Left renal pelvis (tissue), 4 donors: ENCODE measurements at regions not wholly inside any gene's neighbourhood (a gene's known extent, or its start where the extent isn't known, plus 50 kb on each side); places are given as distances from the start of the nearest gene placed in this dataset.
"Not testable (repeated sequence)": the region's sequence is repeated elsewhere in the genome, so short reads cannot be mapped to it uniquely, and the experiment has no call there.

Experiments
- DNase-seq, 4 donors: peaks; one replicate each; pipeline ENCODE4 v3.0.0-alpha.2; 2013; ENCODE audit warnings: low read depth in 4 of 4, low spot score in 3 of 4

DNA sequence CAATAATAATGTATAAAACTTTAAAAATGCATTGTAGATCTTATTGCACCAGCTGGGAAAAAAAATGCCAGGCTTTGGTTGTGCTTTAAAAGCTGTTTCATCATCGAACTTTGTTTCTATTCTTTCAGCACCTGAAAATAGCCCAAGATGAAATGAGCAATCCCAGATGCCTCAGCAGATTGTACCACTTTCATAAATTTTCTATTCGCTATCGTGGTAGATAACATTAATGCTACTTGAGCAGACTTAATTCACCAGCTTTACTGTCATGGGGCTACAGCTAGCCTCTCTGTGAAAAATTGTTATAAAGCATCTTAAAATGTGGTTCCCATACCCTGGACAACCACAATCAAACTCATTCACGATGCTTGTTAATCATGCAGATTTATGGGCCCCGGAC lies 599.6 kb upstream of the HS3ST1 start:
- no peak for DNase-seq

- no peak for DNase-seq
Measured at GRCh38 chr4:12022409-12022808, 593.7 kb upstream of the HS3ST1 start.

DNA sequence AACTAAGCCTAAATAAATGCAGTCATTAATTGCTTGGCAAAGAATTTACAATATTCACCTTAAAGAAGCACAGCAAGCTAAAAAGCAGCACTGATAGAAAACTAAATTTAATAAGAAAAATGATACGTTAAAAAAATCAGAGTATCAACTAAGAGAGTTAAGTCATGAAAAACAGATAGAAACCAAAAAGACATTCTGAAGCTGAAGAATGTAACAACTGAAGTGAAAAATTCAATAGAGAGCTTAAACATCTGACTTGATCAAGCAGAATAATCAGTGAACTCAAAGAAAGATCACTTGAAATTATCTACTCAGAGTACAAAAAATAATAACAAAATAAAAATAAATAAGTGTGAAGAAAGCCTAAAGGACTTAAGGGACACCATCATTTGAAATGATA lies 588.0 kb upstream of the HS3ST1 start:
- no peak for DNase-seq

DNA sequence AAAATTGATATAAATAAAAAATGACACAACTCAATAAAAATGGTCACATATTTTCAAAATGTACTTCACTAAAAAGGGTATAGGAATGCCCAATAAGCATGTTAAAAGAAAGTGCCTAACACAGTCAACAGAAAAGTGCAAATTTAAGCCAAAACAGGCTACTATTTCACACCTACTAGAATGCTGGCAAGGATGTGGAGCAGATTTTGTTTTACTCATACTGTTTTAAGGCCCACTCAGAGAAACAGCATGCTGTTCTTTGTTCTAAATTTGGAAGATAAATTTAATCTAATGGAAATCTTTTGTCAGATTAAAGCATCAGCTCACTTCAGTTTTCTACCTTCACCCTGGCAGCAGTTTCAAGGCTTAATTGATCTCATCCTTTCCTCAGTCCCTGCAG lies 576.8 kb upstream of the HS3ST1 start:
- no peak for DNase-seq

DNA sequence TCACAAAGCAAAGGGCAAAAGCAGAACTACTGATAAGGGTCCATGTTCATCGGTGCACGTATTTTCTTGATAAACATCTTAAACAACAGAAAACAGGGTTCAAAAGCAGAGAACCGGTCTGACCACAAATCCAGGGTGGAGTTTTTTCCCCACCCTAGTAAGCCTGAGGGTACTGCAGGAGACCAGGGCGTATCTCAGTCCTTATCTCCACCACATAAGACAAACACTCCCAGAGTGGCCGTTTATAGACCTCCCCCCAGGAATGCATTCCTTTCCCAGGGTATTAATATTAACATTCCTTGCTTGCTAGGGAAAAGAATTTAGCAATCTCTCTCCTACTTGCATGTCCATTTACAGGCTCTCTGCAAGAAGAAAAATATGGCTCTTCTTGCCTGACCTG lies 567.9 kb upstream of the HS3ST1 start:
- DNase-seq = not testable (repeated sequence)

GRCh38 chr4:11976726-11977263 lies 548.1 kb upstream of the HS3ST1 start:
- DNase-seq = no peak

GRCh38 chr4:11973270-11973669 lies 544.6 kb upstream of the HS3ST1 start:
- no peak for DNase-seq

DNA sequence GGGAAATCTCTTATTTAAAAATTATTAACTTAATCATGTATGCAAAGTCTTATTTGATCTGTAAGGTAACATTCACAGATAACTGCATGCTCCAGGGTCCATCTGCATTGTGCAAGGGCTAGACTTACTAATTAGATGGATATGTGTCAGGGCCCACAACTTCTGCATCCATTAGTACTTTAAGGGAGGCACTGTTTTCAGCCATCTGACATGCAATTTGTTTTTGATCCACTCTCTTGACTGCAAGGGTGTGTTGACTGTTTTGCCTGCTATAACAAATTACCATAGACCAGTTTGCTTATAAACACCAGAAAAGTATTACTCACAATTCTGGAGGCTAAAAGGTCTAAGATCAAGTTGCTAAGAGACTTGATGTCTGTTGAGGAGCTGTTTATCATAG lies 542.1 kb upstream of the HS3ST1 start:
- DNase-seq = no peak

DNA sequence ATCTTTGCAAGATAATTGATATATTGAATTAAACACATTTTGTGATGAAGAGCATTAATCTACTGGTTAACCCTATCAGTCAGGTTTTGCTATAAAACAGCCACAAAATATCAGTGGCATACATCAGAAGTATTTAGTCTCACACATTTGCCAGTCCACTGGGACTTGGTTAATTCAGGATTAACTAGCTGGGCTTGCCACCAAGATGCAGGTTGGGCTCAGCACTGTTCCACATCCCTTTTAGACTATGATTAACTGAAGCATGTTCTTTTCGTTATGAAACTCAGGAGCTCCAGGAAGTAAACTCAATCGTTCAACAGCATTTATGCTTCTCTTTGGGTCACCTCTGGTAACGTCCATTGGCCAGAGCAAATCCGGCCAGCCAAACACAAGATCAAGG lies 538.1 kb upstream of the HS3ST1 start:
- no peak for DNase-seq

GRCh38 chr4:11954093-11954492 lies 525.4 kb upstream of the HS3ST1 start:
- no peak for DNase-seq

- DNase-seq = no peak
Measured at GRCh38 chr4:11949355-11949754, 520.7 kb upstream of the HS3ST1 start.

DNA sequence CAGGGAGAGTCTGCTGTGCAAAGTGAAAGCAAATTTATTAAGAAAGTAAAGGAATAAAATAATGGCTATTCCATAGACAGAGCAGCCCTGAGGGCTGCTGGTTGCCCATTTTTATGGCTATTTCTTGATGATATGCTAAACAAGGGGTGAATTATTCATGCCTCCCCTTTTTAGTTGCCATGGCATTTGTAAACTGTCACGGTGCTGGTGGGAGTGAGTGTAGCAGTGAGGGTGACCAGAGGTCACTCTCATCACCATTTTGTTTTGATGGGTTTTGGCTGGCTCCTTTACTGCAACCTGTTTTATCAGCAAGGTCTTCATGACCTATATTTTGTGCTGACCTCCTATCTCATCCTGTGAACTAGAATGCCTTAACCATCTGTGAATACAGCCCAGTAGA lies 518.9 kb upstream of the HS3ST1 start:
- DNase-seq = not testable (repeated sequence)

DNA sequence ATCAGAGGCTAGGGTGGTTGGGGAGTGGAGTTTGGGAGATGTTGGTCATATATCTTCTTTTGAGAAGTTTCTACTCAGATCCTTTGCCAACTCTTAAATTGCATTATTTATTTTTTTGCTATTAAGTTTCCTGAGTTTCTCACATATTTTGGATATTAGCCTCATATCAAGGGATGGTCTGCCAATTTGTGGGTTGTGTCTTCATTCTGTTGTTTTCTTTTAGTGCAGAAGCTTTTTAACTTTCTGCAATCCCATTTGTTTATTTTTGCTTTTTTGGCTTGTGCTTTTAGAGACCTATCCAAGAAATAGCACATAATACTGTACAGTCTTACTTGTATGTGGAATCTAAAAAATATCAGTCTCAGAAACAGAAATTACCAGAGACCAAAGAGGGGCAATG lies 509.2 kb upstream of the HS3ST1 start:
- no peak for DNase-seq

GRCh38 chr4:11931266-11931820 lies 502.6 kb upstream of the HS3ST1 start:
- DNase-seq = no peak

GRCh38 chr4:11929080-11929479 lies 500.4 kb upstream of the HS3ST1 start:
- DNase-seq = no peak

GRCh38 chr4:11919316-11919715 lies 490.6 kb upstream of the HS3ST1 start:
- no peak for DNase-seq

- no peak for DNase-seq
Measured at GRCh38 chr4:11914406-11914805, 485.7 kb upstream of the HS3ST1 start.

DNA sequence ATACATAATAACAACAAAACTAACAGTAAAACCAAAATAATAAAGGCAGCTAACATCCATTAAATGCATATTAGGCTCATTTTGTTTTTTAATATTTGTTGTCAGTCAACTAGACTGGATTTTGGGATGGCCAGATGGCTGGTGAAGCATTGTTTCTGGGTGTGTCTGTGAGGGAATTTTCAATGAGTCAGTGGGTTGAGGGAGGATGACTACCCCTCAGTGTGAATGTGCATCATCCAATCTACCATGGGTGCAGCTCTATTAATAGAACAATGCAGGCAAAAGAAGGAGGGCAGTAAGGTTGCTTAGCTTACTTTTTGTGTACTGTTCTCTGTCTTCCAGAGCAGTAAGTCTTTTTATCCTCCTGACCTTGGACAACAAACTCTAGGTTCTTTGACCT lies 484.2 kb upstream of the HS3ST1 start:
- no peak for DNase-seq

- no peak for DNase-seq
Measured at GRCh38 chr4:11910812-11911211, 482.1 kb upstream of the HS3ST1 start.

- DNase-seq = no peak
Measured at GRCh38 chr4:11908712-11909111, 480.0 kb upstream of the HS3ST1 start.

DNA sequence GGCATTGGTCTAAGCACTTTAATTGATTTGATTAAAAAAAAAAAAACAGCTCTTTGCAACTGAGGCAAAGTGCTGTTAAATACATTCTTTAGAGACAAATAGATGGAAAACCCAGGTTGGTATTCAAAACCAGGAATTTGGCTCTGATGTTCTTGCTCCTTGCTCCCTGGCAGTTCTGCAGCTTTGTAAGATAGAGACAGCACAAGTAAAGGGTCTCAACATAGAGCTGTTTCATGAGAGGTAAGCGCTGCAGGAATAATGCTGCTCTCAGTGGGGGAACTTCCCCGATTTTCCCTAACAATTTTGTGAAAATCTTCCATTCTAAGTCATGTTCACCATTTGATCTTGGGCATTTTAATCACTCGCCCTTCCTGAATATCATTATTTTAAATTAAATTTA lies 479.5 kb upstream of the HS3ST1 start:
- no peak for DNase-seq

- DNase-seq = no peak
Measured at GRCh38 chr4:11904846-11905739, 476.4 kb upstream of the HS3ST1 start.
